Stimulated activated naive B cell treated with anti-CD40 and anti-IgM and Interleukin-4, amounts not matched to agents 10 μg/mL and 1 μg/mL and 100 μg/mL, for 72 hours (primary cell): ENCODE measurements at regions not wholly inside any gene's neighbourhood (a gene's known extent, or its start where the extent isn't known, plus 50 kb on each side); places are given as distances from the start of the nearest gene placed in this dataset.

Source experiments
- ATAC-seq, 2 donors: fragments of 150-1000 bp; cut with Tn5 transposase; replicated peaks; 2 replicates each; pipeline ENCODE4 v1.10.0; 2021; ENCODE audit warnings: moderate library complexity in 1 of 2
- DNase-seq: peaks from one replicate; pipeline ENCODE4 v3.0.0; 2021
- H3K27ac Mint-ChIP-seq: one replicate; pipeline ENCODE4 v1.8.0; 2022; ENCODE audit warnings: mild to moderate bottlenecking, mixed read lengths
- H3K27me3 Mint-ChIP-seq, 2 donors: one replicate each; pipeline ENCODE4 v1.8.0; 2022; ENCODE audit warnings: mixed read lengths in 2 of 2
- H3K36me3 Mint-ChIP-seq, 2 donors: one replicate each; pipeline ENCODE4 v1.8.0; 2022; ENCODE audit warnings: mixed read lengths in 2 of 2, mild to moderate bottlenecking in 1 of 2
- H3K4me1 Mint-ChIP-seq, 2 donors: one replicate each; pipeline ENCODE4 v1.8.0; 2022; ENCODE audit warnings: mixed read lengths in 2 of 2, mild to moderate bottlenecking in 1 of 2
- H3K4me3 Mint-ChIP-seq, 2 donors: one replicate each; pipeline ENCODE4 v1.8.0; 2022; ENCODE audit warnings: mild to moderate bottlenecking in 2 of 2, mixed read lengths in 2 of 2, moderate library complexity in 1 of 2
- H3K9me3 Mint-ChIP-seq, 2 donors: one replicate each; pipeline ENCODE4 v1.8.0; 2022; ENCODE audit warnings: mixed read lengths in 2 of 2, mild to moderate bottlenecking in 1 of 2

- no peaks in the 10 kb centered on the region for H3K27me3 Mint-ChIP-seq
- H3K4me3 Mint-ChIP-seq, result no peak overlapping the region
- no peaks in the 10 kb centered on the region for H3K36me3 Mint-ChIP-seq
- no peaks in the 10 kb centered on the region for H3K9me3 Mint-ChIP-seq
- ATAC-seq (no peak), DNase-seq (no peak)
- no peak overlapping the region for H3K27ac Mint-ChIP-seq
- H3K4me1 Mint-ChIP-seq, result no peaks in the 10 kb centered on the region
Observed at GRCh38 chr20:40192081-40192480, 497.0 kb downstream of the MAFB start.

GRCh38 chr20:40191573-40191972, 497.5 kb downstream of the MAFB start:
- Mint-ChIP-seq H3K4me1 (no peaks in the 10 kb centered on the region), H3K4me3 (no peak overlapping the region), H3K27ac (no peak overlapping the region), H3K9me3 (no peaks in the 10 kb centered on the region), H3K27me3 (no peaks in the 10 kb centered on the region), H3K36me3 (no peaks in the 10 kb centered on the region)
- ATAC-seq (no peak), DNase-seq (no peak)

DNA sequence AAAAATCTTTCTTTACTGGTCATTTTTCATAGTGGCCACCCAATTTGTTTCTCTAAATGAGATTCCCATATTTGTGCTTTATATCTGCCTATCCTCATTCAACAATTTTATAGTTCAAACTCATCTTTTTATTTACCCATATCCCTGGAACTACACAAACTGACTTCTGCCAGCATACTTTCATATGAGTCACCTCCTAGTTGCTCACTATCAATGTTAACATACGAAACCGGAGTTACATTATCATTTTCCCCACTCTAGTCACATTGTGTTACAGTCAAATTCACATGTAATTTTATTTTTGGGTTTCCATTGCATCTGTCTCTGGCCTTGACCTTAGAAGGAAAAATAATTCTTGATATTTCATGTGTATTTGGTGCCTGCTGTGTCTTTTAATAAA, 499.4 kb downstream of the MAFB start:
- H3K9me3 Mint-ChIP-seq, result no peaks in the 10 kb centered on the region
- ATAC-seq (no peak), DNase-seq (no peak)
- no peaks in the 10 kb centered on the region for H3K4me1 Mint-ChIP-seq
- H3K27ac Mint-ChIP-seq, result no peak overlapping the region
- no peaks in the 10 kb centered on the region for H3K27me3 Mint-ChIP-seq
- H3K4me3 Mint-ChIP-seq, result no peak overlapping the region
- H3K36me3 Mint-ChIP-seq, result no peaks in the 10 kb centered on the region

GRCh38 chr20:40188319-40188718, 500.7 kb downstream of the MAFB start:
- Mint-ChIP-seq H3K36me3 (no peaks in the 10 kb centered on the region), H3K4me3 (no peak overlapping the region), H3K27ac (no peak overlapping the region), H3K27me3 (no peaks in the 10 kb centered on the region), H3K4me1 (no peaks in the 10 kb centered on the region), H3K9me3 (no peaks in the 10 kb centered on the region)
- DNase-seq, result no peak
- no peak for ATAC-seq

- Mint-ChIP-seq H3K9me3 (no peaks in the 10 kb centered on the region), H3K4me1 (no peaks in the 10 kb centered on the region), H3K27me3 (no peaks in the 10 kb centered on the region), H3K36me3 (no peaks in the 10 kb centered on the region), H3K4me3 (no peak overlapping the region), H3K27ac (no peak overlapping the region)
- ATAC-seq, result no peak
- DNase-seq, result no peak
Observed at GRCh38 chr20:40186826-40187225, 502.2 kb downstream of the MAFB start.

GRCh38 chr20:40181676-40182075, 507.4 kb downstream of the MAFB start:
- no peaks in the 10 kb centered on the region for H3K36me3 Mint-ChIP-seq
- ATAC-seq, result no peak
- no peaks in the 10 kb centered on the region for H3K9me3 Mint-ChIP-seq
- DNase-seq, result no peak
- no peak overlapping the region for H3K27ac Mint-ChIP-seq
- H3K4me1 Mint-ChIP-seq, result no peaks in the 10 kb centered on the region
- no peaks in the 10 kb centered on the region for H3K27me3 Mint-ChIP-seq
- H3K4me3 Mint-ChIP-seq, result no peak overlapping the region

DNA sequence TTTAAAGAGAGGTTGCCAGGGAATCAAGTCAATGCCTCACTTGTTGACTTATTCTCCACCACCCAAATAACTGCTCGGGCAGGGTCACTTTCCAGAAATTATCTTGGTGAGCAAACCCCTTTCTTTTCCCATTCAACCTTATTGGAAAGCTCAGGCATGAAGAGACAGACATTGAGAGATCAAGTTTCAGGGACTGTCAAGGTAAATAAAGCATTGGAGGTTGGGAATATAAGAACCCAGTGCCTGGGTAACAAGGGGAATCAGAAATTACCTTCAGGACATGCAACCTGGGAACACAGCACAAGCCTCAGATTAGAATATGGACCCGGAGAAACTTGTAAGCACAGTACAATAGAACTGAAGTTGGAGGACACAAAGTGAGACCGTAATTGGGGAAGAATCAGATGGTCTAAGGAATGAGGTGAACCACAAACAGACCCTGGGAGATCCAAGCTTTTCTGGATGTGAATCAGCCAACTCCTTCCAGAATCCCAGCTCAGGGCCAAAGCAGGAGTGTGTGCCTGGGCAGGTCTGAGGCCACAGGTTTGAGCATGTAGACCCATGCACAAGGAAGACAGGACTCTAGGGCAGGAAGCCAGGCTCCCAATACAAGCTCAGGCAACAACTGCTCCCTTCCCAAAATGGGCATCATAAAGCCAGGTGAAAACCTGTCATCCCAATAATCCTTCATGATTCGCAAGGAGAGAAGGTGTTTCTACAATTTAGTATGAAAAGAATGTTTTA, 512.8 kb downstream of the MAFB start:
- peaks cover 0 to 8% of the 10 kb centered on the region in 2 donors for H3K27me3 Mint-ChIP-seq
- no peaks in the 10 kb centered on the region for H3K36me3 Mint-ChIP-seq
- DNase-seq, result no peak
- no peaks in the 10 kb centered on the region for H3K9me3 Mint-ChIP-seq
- ATAC-seq, result no peak
- H3K4me1 Mint-ChIP-seq, result no peaks in the 10 kb centered on the region
- H3K27ac Mint-ChIP-seq, result no peak overlapping the region
- H3K4me3 Mint-ChIP-seq, result no peak overlapping the region

DNA sequence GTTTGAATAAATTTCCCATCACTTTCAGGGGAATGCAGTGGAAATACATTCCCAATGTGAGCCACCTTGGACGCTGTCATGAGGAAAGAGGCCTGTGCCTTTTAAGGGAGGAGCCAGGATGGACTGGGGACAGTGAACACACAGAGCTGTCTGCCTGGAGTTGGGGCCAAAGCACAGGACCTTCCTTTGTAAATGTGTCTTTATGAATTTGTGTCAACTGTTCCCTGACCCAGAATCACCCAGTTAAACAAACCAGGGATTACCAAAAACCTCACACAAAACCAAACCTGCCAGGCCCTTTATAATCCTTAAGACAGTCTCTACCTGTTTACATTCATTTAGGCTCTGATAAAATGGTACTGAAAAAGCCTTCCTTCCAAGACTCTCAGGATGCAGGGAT, 513.7 kb downstream of the MAFB start:
- Mint-ChIP-seq H3K36me3 (no peaks in the 10 kb centered on the region), H3K27me3 (peaks cover 0 to 16% of the 10 kb centered on the region in 2 donors), H3K9me3 (no peaks in the 10 kb centered on the region), H3K4me3 (no peak overlapping the region), H3K27ac (no peak overlapping the region), H3K4me1 (no peaks in the 10 kb centered on the region)
- DNase-seq (no peak), ATAC-seq (no peak)

- DNase-seq (no peak), ATAC-seq (no peak)
- H3K9me3 Mint-ChIP-seq, result no peaks in the 10 kb centered on the region
- H3K4me1 Mint-ChIP-seq, result no peaks in the 10 kb centered on the region
- no peak overlapping the region for H3K4me3 Mint-ChIP-seq
- H3K36me3 Mint-ChIP-seq, result no peaks in the 10 kb centered on the region
- no peak overlapping the region for H3K27ac Mint-ChIP-seq
- H3K27me3 Mint-ChIP-seq, result peaks cover 0 to 16% of the 10 kb centered on the region in 2 donors
Observed at GRCh38 chr20:40173872-40174271, 515.2 kb downstream of the MAFB start.

GRCh38 chr20:40168981-40169620, 519.9 kb downstream of the MAFB start:
- no peak overlapping the region for H3K4me3 Mint-ChIP-seq
- DNase-seq (no peak), ATAC-seq (no peak)
- no peaks in the 10 kb centered on the region for H3K4me1 Mint-ChIP-seq
- no peaks in the 10 kb centered on the region for H3K9me3 Mint-ChIP-seq
- H3K36me3 Mint-ChIP-seq, result no peaks in the 10 kb centered on the region
- no peak overlapping the region for H3K27ac Mint-ChIP-seq
- peaks cover 4 to 15% of the 10 kb centered on the region in 2 donors for H3K27me3 Mint-ChIP-seq

DNA sequence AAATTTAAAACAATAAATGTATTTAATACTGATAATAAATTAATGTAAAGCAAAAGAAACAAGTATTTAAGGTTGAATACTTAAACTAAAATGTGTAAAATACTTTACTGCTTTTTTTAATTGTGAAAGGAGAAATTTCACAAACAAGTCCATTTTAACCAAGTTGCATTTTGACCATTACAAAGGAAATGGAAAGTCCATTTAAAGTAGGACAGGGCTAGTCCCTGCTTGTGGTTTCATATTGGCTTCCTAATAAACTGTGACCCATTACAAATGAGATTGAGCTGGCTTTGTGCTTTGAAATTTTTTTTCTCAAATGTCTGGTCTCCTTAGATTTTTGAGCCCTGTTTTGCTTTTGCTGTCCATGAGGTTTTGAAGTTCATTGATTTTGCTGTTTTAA, 527.6 kb downstream of the MAFB start:
- Mint-ChIP-seq H3K27ac (no peak overlapping the region), H3K4me1 (no peaks in the 10 kb centered on the region), H3K4me3 (no peak overlapping the region), H3K9me3 (no peaks in the 10 kb centered on the region), H3K36me3 (no peaks in the 10 kb centered on the region), H3K27me3 (no peaks in the 10 kb centered on the region)
- ATAC-seq, result no peak
- no peak for DNase-seq

GRCh38 chr20:40160097-40160550, 528.9 kb downstream of the MAFB start:
- no peak overlapping the region for H3K4me3 Mint-ChIP-seq
- ATAC-seq (peak; percentile 48 to 49), DNase-seq (no peak)
- no peaks in the 10 kb centered on the region for H3K4me1 Mint-ChIP-seq
- H3K9me3 Mint-ChIP-seq, result no peaks in the 10 kb centered on the region
- no peaks in the 10 kb centered on the region for H3K27me3 Mint-ChIP-seq
- H3K36me3 Mint-ChIP-seq, result no peaks in the 10 kb centered on the region
- H3K27ac Mint-ChIP-seq, result no peak overlapping the region

DNA sequence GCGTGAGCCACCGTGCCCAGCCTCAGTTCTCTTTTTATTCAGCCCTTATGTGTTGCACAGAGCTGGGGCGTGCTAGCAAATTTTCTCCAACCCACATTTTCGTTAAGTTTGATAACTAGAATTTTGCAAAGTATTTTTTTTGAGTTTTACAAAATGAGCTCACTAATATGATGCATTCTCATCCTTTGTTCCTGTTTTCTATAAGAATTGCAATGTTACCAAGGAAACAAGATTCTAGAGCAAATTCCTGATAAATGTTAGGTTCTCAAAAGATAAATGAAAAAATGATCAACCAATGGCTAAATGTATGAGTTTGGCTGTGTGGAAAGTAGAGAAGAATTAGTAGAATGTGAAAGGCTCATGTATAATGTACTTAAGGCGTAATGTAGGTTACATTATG, 529.8 kb downstream of the MAFB start:
- Mint-ChIP-seq H3K36me3 (no peaks in the 10 kb centered on the region), H3K4me1 (no peaks in the 10 kb centered on the region), H3K9me3 (peaks cover 0 to 2% of the 10 kb centered on the region in 2 donors), H3K27me3 (no peaks in the 10 kb centered on the region), H3K27ac (no peak overlapping the region), H3K4me3 (no peak overlapping the region)
- DNase-seq (no peak), ATAC-seq (no peak)

DNA sequence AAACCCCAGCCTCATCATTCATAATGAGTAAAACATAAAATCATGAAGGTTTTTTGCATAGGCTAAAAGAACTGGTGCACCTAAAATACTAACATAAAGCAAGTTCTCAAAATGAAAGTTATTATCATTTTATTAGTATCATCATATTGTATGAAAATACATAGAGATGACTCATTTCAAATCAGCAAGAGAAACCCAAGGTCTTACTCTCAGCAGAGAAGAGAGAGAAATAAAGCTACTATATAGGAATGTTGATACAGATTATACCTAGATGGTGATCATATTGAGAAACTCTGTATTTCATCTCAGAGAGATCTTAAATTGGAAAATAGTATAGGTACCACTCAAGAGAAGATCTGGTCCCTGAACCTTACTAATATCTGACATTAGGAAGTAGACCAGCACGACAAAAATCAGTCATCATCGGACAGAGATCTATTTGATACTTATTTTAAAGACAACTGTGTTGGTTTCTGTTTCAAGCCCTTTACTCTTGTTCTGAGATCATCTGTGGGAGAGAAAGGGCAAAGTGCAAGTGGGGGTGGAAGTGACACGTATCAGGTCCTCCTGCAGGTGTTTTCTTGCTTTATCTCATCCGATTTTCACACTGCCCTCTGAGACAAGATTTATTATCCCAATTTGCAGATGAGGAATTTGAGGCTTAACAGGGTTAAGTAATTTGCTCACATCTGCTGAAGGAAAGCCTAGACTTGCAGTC, 532.3 kb downstream of the MAFB start:
- DNase-seq (no peak), ATAC-seq (peak in 1 of 2 donors; percentile 33)
- H3K9me3 Mint-ChIP-seq, result peaks cover 0 to 3% of the 10 kb centered on the region in 2 donors
- H3K4me3 Mint-ChIP-seq, result no peak overlapping the region
- H3K36me3 Mint-ChIP-seq, result no peaks in the 10 kb centered on the region
- H3K27ac Mint-ChIP-seq, result no peak overlapping the region
- H3K4me1 Mint-ChIP-seq, result no peaks in the 10 kb centered on the region
- peaks cover 0 to 10% of the 10 kb centered on the region in 2 donors for H3K27me3 Mint-ChIP-seq

- H3K36me3 Mint-ChIP-seq, result no peaks in the 10 kb centered on the region
- DNase-seq (no peak), ATAC-seq (no peak)
- peaks cover 0 to 10% of the 10 kb centered on the region in 2 donors for H3K27me3 Mint-ChIP-seq
- H3K9me3 Mint-ChIP-seq, result peaks cover 0 to 3% of the 10 kb centered on the region in 2 donors
- H3K4me3 Mint-ChIP-seq, result no peak overlapping the region
- H3K27ac Mint-ChIP-seq, result no peak overlapping the region
- H3K4me1 Mint-ChIP-seq, result no peaks in the 10 kb centered on the region
Observed at GRCh38 chr20:40154514-40154913, 534.5 kb downstream of the MAFB start.
